ENCODE measurements at regions not wholly inside any gene's neighbourhood (a gene's known extent, or its start where the extent isn't known, plus 50 kb on each side); places are given as distances from the start of the nearest gene placed in this dataset.

- Histone ChIP-seq H3K36me3 (no peaks in the 10 kb centered on the region), H2AFZ (replicated peaks) (no peak overlapping the region)
- no peak overlapping the region for H3K27ac Mint-ChIP-seq
These were observed 423.9 kb upstream of the MYT1L start for GRCh38 chr2:2754940-2755339.

GRCh38 chr2:2751715-2752315 is 420.7 kb upstream of the MYT1L start:
- Histone ChIP-seq H3K27me3 (no peaks in the 10 kb centered on the region), H4K20me1 (ENCODE audit: low read depth) (no peaks in the 10 kb centered on the region), H3K9me3 (ENCODE audit: low read depth) (no peaks in the 10 kb centered on the region), H2AFZ (replicated peaks) (no peak overlapping the region), H3K4me2 (no peak overlapping the region), H3F3A (ENCODE audit: low read depth) (no peaks in the 10 kb centered on the region), H3K27ac (no peak overlapping the region), H3K79me2 (ENCODE audit: low read depth) (no peaks in the 10 kb centered on the region), H3K9ac (no peak overlapping the region), H3K36me3 (no peaks in the 10 kb centered on the region), H3K4me3 (no peak overlapping the region), H3K4me1 (no peaks in the 10 kb centered on the region)
- DNase-seq (ENCODE audit: low spot score): no peak
- Mint-ChIP-seq H3K9me3 (peaks cover 27% of the 10 kb centered on the region), H3K27ac (no peak overlapping the region), H3K4me3 (no peak overlapping the region), H3K36me3 (peaks cover 2% of the 10 kb centered on the region), H3K27me3 (ENCODE audit: insufficient read depth, low read depth) (peaks cover 9% of the 10 kb centered on the region), H3K4me1 (no peaks in the 10 kb centered on the region)
- no peak for TF ChIP-seq CTCF (IDR thresholded peaks at IDR 0.05)
- no peak for TF ChIP-seq EZH2phosphoT487 (IDR thresholded peaks at IDR 0.05)
- TF ChIP-seq EZH2 (IDR thresholded peaks at IDR 0.05): no peak

More at GRCh38 chr2:2754940-2755339, 423.9 kb upstream of the MYT1L start:
- no peak for TF ChIP-seq EZH2 (IDR thresholded peaks at IDR 0.05)
- no peak for TF ChIP-seq EZH2phosphoT487 (IDR thresholded peaks at IDR 0.05)
- no peak for TF ChIP-seq CTCF (IDR thresholded peaks at IDR 0.05)
- Mint-ChIP-seq H3K27me3 (ENCODE audit: insufficient read depth, low read depth) (peaks cover 9% of the 10 kb centered on the region), H3K4me3 (no peak overlapping the region), H3K4me1 (peaks cover 4% of the 10 kb centered on the region), H3K9me3 (peaks cover 27% of the 10 kb centered on the region), H3K36me3 (peaks cover 2% of the 10 kb centered on the region)
- H3K4me1 ChIP-seq: no peaks in the 10 kb centered on the region
- H4K20me1 ChIP-seq (ENCODE audit: low read depth): no peaks in the 10 kb centered on the region
- H3K4me3 ChIP-seq: no peak overlapping the region
- H3K27me3 ChIP-seq: no peaks in the 10 kb centered on the region
- H3K9ac ChIP-seq: no peak overlapping the region
- DNase-seq (ENCODE audit: low spot score): no peak
- H3K27ac ChIP-seq: no peak overlapping the region
- H3F3A ChIP-seq (ENCODE audit: low read depth): no peaks in the 10 kb centered on the region
- no peaks in the 10 kb centered on the region for H3K79me2 ChIP-seq (ENCODE audit: low read depth)
- H3K9me3 ChIP-seq (ENCODE audit: low read depth): no peaks in the 10 kb centered on the region
- H3K4me2 ChIP-seq: no peak overlapping the region

DNA sequence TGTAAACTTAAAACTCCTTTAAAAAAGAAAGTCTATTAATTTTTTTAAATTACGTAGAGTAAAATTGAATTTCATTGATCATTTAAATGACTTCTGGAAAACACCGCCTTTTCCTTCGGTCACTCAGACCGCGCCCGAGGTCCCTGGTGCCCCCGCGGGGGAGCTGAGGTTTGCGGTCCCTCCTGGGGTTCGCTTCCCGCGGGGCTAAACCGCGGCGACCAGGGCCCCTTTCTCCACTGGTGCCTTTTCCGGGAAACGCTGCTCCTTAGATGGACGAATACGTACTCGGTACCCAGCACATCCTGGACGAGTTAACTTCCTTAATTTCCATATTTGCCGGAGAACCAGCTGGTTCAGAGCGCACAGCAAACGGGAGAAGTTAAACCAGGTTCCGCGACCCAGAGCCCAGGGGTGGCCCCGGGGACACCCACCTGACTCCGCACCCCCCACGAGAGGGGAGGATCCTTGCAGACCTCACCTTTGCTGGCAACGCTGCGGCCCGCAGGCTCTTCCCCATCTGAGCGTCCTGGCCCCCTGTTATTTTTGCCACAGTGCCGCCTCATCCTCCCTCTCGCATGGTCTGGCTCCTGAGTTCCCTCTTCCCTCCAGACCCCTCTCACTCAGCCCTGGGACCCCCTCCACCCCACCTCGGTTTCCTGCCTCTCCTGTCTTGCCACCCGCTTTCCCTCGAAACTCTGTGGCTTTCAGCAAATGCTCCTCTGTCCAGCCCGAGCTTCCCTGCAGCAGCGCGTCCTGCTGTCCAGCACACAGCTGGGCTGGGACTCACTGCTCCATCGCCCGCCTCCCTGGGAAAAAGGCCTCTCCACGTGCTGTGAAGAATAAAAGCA is 420.0 kb upstream of the MYT1L start:
- H3K27me3 Mint-ChIP-seq (ENCODE audit: insufficient read depth, low read depth): peaks cover 9% of the 10 kb centered on the region
- Histone ChIP-seq H2AFZ (replicated peaks) (no peak overlapping the region), H4K20me1 (ENCODE audit: low read depth) (no peaks in the 10 kb centered on the region), H3K27me3 (no peaks in the 10 kb centered on the region), H3K27ac (no peak overlapping the region), H3K9me3 (ENCODE audit: low read depth) (no peaks in the 10 kb centered on the region), H3F3A (ENCODE audit: low read depth) (no peaks in the 10 kb centered on the region), H3K79me2 (ENCODE audit: low read depth) (no peaks in the 10 kb centered on the region), H3K4me2 (no peak overlapping the region), H3K4me1 (no peaks in the 10 kb centered on the region), H3K36me3 (no peaks in the 10 kb centered on the region), H3K4me3 (no peak overlapping the region), H3K9ac (no peak overlapping the region)
- no peak for DNase-seq (ENCODE audit: low spot score)
- no peaks in the 10 kb centered on the region for H3K4me1 Mint-ChIP-seq
- H3K36me3 Mint-ChIP-seq: peaks cover 2% of the 10 kb centered on the region
- no peak overlapping the region for H3K4me3 Mint-ChIP-seq
- H3K9me3 Mint-ChIP-seq: peaks cover 27% of the 10 kb centered on the region
- H3K27ac Mint-ChIP-seq: no peak overlapping the region
- no peak for TF ChIP-seq EZH2 (IDR thresholded peaks at IDR 0.05)

DNA sequence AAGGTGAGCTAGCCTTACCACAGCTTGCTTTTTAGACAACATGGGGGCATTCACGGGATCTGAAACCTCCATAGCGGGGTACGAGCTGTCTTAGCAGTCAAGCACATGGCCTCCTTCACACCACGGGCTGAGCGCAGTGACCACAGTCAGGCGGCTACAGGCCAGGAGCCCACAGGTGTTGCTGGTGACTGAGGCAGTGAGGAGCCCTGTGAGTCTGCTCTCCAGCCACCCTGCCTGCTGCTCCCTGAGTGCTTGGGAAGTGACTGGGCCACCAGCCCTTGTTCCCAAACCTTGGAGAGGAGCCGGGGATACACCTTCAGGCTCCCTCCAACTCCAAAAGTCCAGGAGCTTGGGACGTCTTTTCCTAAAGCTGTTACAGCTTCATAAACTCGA is 418.1 kb upstream of the MYT1L start:
- Mint-ChIP-seq H3K9me3 (peaks cover 18% of the 10 kb centered on the region), H3K36me3 (peaks cover 2% of the 10 kb centered on the region), H3K27me3 (ENCODE audit: insufficient read depth, low read depth) (peaks cover 6% of the 10 kb centered on the region), H3K27ac (no peak overlapping the region), H3K4me3 (no peak overlapping the region), H3K4me1 (peaks cover 3% of the 10 kb centered on the region)
- Histone ChIP-seq H4K20me1 (ENCODE audit: low read depth) (no peaks in the 10 kb centered on the region), H3K27me3 (no peaks in the 10 kb centered on the region), H3K4me1 (no peaks in the 10 kb centered on the region), H3K9ac (no peak overlapping the region), H3K9me3 (ENCODE audit: low read depth) (no peaks in the 10 kb centered on the region), H3F3A (ENCODE audit: low read depth) (no peaks in the 10 kb centered on the region), H3K4me2 (no peak overlapping the region), H3K79me2 (ENCODE audit: low read depth) (no peaks in the 10 kb centered on the region), H3K36me3 (no peaks in the 10 kb centered on the region), H2AFZ (replicated peaks) (no peak overlapping the region), H3K4me3 (no peak overlapping the region), H3K27ac (no peak overlapping the region)
- no peak for DNase-seq (ENCODE audit: low spot score)
- TF ChIP-seq EZH2 (IDR thresholded peaks at IDR 0.05) (no peak), EZH2phosphoT487 (IDR thresholded peaks at IDR 0.05) (no peak), CTCF (IDR thresholded peaks at IDR 0.05) (no peak)
